Common myeloid progenitor, CD34-positive (primary cell): ENCODE measurements at regions not wholly inside any gene's neighbourhood (a gene's known extent, or its start where the extent isn't known, plus 50 kb on each side); places are given as distances from the start of the nearest gene placed in this dataset.
"Not testable (repeated sequence)": the region's sequence is repeated elsewhere in the genome, so short reads cannot be mapped to it uniquely, and the experiment has no call there.

Source experiments
- CTCF ChIA-PET: fragments of 350-600 bp; sonication (Branson Sonifier 250); formaldehyde crosslinking; loops from one replicate; lab custom pipeline; 2021; ENCODE audit warnings: antibody characterized with exemption; lab: Charles Lee
- POLR2A ChIA-PET: fragments of 350-600 bp; sonication (Branson Sonifier 250); formaldehyde crosslinking; loops from one replicate; lab custom pipeline; 2021; ENCODE audit warnings: antibody characterized with exemption; lab: Charles Lee
- DNase-seq, 3 donors: peaks; one replicate each; pipeline versions ENCODE4 v3.0.0 to v3.0.0-alpha.2; 2013
- H3K27ac ChIP-seq, 2 experiments: 1 replicate in 1 of 2; 2 replicates in 1 of 2; pipeline ENCODE4 v1.7.0; 2013; ENCODE audit warnings: inconsistent platforms in 2 of 2, low read length in 2 of 2, mild to moderate bottlenecking in 2 of 2, low read depth in 1 of 2, moderate library complexity in 1 of 2; ENCODE audit not compliant: severe bottlenecking in 2 of 2, insufficient read depth in 1 of 2, poor library complexity in 1 of 2
- H3K27me3 ChIP-seq, 5 experiments: replicated peaks in 2 of 5; 1 replicate in 3 of 5; 2 replicates in 2 of 5; pipeline versions ENCODE4 v1.6.1 to v1.7.0; 2013; ENCODE audit warnings: low read length in 4 of 5, mild to moderate bottlenecking in 2 of 5, moderate library complexity in 2 of 5, inconsistent platforms in 1 of 5; ENCODE audit not compliant: insufficient read depth in 5 of 5, control insufficient read depth in 4 of 5
- H3K36me3 ChIP-seq, 4 experiments: 1 replicate in 2 of 4; 2 replicates in 2 of 4; pipeline versions ENCODE4 v1.6.1 to v1.7.0; 2013; ENCODE audit warnings: low read length in 3 of 4, control low read depth in 1 of 4, mild to moderate bottlenecking in 1 of 4; ENCODE audit not compliant: control insufficient read depth in 4 of 4, insufficient read depth in 4 of 4
- H3K4me1 ChIP-seq, 4 experiments: 1 replicate in 3 of 4; 2 replicates in 1 of 4; pipeline versions ENCODE4 v1.6.1 to v1.7.1; 2013; ENCODE audit warnings: low read length in 3 of 4, mild to moderate bottlenecking in 3 of 4, control low read depth in 1 of 4, inconsistent platforms in 1 of 4, moderate library complexity in 1 of 4; ENCODE audit not compliant: control insufficient read depth in 4 of 4, insufficient read depth in 4 of 4; ENCODE audit errors: control extremely low read depth in 1 of 4
- H3K4me3 ChIP-seq, 7 experiments: 1 replicate in 4 of 7; 2 replicates in 3 of 7; pipeline versions ENCODE4 v1.5.1 to v1.7.0; 2013; ENCODE audit warnings: mild to moderate bottlenecking in 7 of 7, low read length in 6 of 7, moderate library complexity in 6 of 7, inconsistent platforms in 2 of 7, low read depth in 2 of 7, control low read depth in 1 of 7; ENCODE audit not compliant: insufficient read depth in 4 of 7, control insufficient read depth in 1 of 7; ENCODE audit errors: extremely low read depth in 1 of 7
- H3K9me3 ChIP-seq, 5 experiments: 1 replicate in 4 of 5; 2 replicates in 1 of 5; pipeline versions ENCODE4 v1.6.1 to v1.7.1; 2013; ENCODE audit warnings: low read length in 4 of 5, mild to moderate bottlenecking in 2 of 5, inconsistent platforms in 1 of 5, low read depth in 1 of 5, moderate library complexity in 1 of 5; ENCODE audit not compliant: control insufficient read depth in 4 of 5, insufficient read depth in 2 of 5; ENCODE audit errors: control extremely low read depth in 1 of 5
- WGBS: methylation state at CpG from one replicate; pipeline ENCODE4 v1.1.5; 2013; ENCODE audit not compliant: insufficient coverage; 5-methylcytosine and 5-hydroxymethylcytosine counted together

GRCh38 chr12:9446883-9447761 lies 160.6 kb downstream of the KLRB1 start:
- WGBS, result 82% methylated on average over 3 of the region's 20 CpGs
- H3K36me3 ChIP-seq, H3K27ac ChIP-seq, CTCF ChIA-PET, H3K27me3 ChIP-seq, POLR2A ChIA-PET, H3K9me3 ChIP-seq: not testable (repeated sequence)
- Histone ChIP-seq H3K4me1 (peaks cover 0 to 19% (median 13%) of the 10 kb centered on the region in 4 experiments), H3K4me3 (peak overlapping the region; percentile 48 to 88 (median 74))
- peak in 1 of 3 donors; percentile 14 for DNase-seq

- POLR2A ChIA-PET, H3K27ac ChIP-seq, H3K36me3 ChIP-seq, H3K9me3 ChIP-seq, H3K4me3 ChIP-seq, H3K27me3 ChIP-seq, H3K4me1 ChIP-seq, CTCF ChIA-PET, DNase-seq: not testable (repeated sequence)
- no CpG with 5 or more reads among the region's 5 CpGs for WGBS
These were observed 167.3 kb downstream of the KLRB1 start for GRCh38 chr12:9440428-9440827.

GRCh38 chr12:9435682-9436081 lies 172.0 kb downstream of the KLRB1 start:
- H3K27ac ChIP-seq, CTCF ChIA-PET, H3K36me3 ChIP-seq, POLR2A ChIA-PET, H3K4me3 ChIP-seq, DNase-seq, H3K4me1 ChIP-seq, H3K27me3 ChIP-seq, H3K9me3 ChIP-seq: not testable (repeated sequence)
- no CpG with 5 or more reads among the region's 15 CpGs for WGBS

- WGBS, result no CpG with 5 or more reads among the region's 19 CpGs
- POLR2A ChIA-PET, H3K4me3 ChIP-seq, CTCF ChIA-PET, H3K4me1 ChIP-seq, H3K36me3 ChIP-seq, H3K27ac ChIP-seq, H3K27me3 ChIP-seq, H3K9me3 ChIP-seq, DNase-seq: not testable (repeated sequence)
These were observed 177.3 kb downstream of the KLRB1 start for GRCh38 chr12:9430385-9430784.

GRCh38 chr12:9428856-9429255 lies 178.9 kb downstream of the KLRB1 start:
- H3K4me1 ChIP-seq, H3K27me3 ChIP-seq, H3K27ac ChIP-seq, DNase-seq, H3K9me3 ChIP-seq, POLR2A ChIA-PET, H3K4me3 ChIP-seq, CTCF ChIA-PET: not testable (repeated sequence)
- H3K36me3 ChIP-seq, result peaks cover 0 to 12% (median 2%) of the 10 kb centered on the region in 4 experiments
- WGBS, result 95% methylated on average over 3 of the region's 13 CpGs

- CTCF ChIA-PET, result not testable (repeated sequence)
- WGBS, result 100% methylated on average over 3 of the region's 13 CpGs
These were observed 182.3 kb downstream of the KLRB1 start for GRCh38 chr12:9425429-9425828.

GRCh38 chr12:9424175-9424740 lies 183.5 kb downstream of the KLRB1 start:
- peaks cover 0 to 19% (median 1%) of the 10 kb centered on the region in 4 experiments for H3K36me3 ChIP-seq
- H3K27ac ChIP-seq, POLR2A ChIA-PET, CTCF ChIA-PET, H3K4me1 ChIP-seq, H3K9me3 ChIP-seq, DNase-seq, H3K27me3 ChIP-seq, H3K4me3 ChIP-seq: not testable (repeated sequence)
- 100% methylated on average over 4 of the region's 9 CpGs for WGBS

More at GRCh38 chr12:9425429-9425828, 182.3 kb downstream of the KLRB1 start:
- H3K27me3 ChIP-seq, H3K4me3 ChIP-seq, DNase-seq, H3K9me3 ChIP-seq, POLR2A ChIA-PET, H3K27ac ChIP-seq, H3K4me1 ChIP-seq: not testable (repeated sequence)
- peaks cover 0 to 17% (median 2%) of the 10 kb centered on the region in 4 experiments for H3K36me3 ChIP-seq
